ENCODE measurements at regions not wholly inside any gene's neighbourhood (a gene's known extent, or its start where the extent isn't known, plus 50 kb on each side); places are given as distances from the start of the nearest gene placed in this dataset.

GRCh38 chr4:103397541-103397940 is 199.4 kb upstream of the CENPE start:
- no peak for TF ChIP-seq RAD21 (IDR thresholded peaks at IDR 0.05; ENCODE audit: low read depth)
- no peak for TF ChIP-seq EGR1 (IDR thresholded peaks at IDR 0.05)
- no peak for TF ChIP-seq NFIC (IDR thresholded peaks at IDR 0.05)
- TF ChIP-seq CREB1 (IDR thresholded peaks at IDR 0.05; ENCODE audit: low read depth), result no peak
- no peak for TF ChIP-seq USF1 (IDR thresholded peaks at IDR 0.05)

GRCh38 chr4:103375278-103375677 is 177.1 kb upstream of the CENPE start:
- no peak for TF ChIP-seq EGR1 (IDR thresholded peaks at IDR 0.05)
- TF ChIP-seq YY1 (IDR thresholded peaks at IDR 0.05; ENCODE audit: low read depth), result no peak
- TF ChIP-seq EP300 (IDR thresholded peaks at IDR 0.05; ENCODE audit: borderline replicate concordance), result no peak
- no peak for TF ChIP-seq RAD21 (IDR thresholded peaks at IDR 0.05; ENCODE audit: low read depth)
- no peak for TF ChIP-seq FOXM1 (IDR thresholded peaks at IDR 0.05; ENCODE audit: borderline replicate concordance, low read depth)
- no peak for TF ChIP-seq TEAD4 (IDR thresholded peaks at IDR 0.05)
- TF ChIP-seq NFIC (IDR thresholded peaks at IDR 0.05), result no peak
- no peak for TF ChIP-seq USF1 (IDR thresholded peaks at IDR 0.05)
- no peak for TF ChIP-seq TCF12 (IDR thresholded peaks at IDR 0.05; ENCODE audit: low read depth)
- no peak for TF ChIP-seq ZBTB7A (IDR thresholded peaks at IDR 0.05; ENCODE audit: low read depth)

- no peak for TF ChIP-seq YY1 (IDR thresholded peaks at IDR 0.05; ENCODE audit: low read depth)
- no peak for TF ChIP-seq RAD21 (IDR thresholded peaks at IDR 0.05; ENCODE audit: low read depth)
- TF ChIP-seq MAX (IDR thresholded peaks at IDR 0.05), result no peak
- TF ChIP-seq ZBTB7A (IDR thresholded peaks at IDR 0.05; ENCODE audit: low read depth), result no peak
- no peak for TF ChIP-seq REST (IDR thresholded peaks at IDR 0.05; ENCODE audit: low read depth)
- TF ChIP-seq FOXM1 (IDR thresholded peaks at IDR 0.05; ENCODE audit: borderline replicate concordance, low read depth), result no peak
- no peak for TF ChIP-seq NFIC (IDR thresholded peaks at IDR 0.05)
- no peak for TF ChIP-seq TCF12 (IDR thresholded peaks at IDR 0.05; ENCODE audit: low read depth)
- no peak for TF ChIP-seq CREB1 (IDR thresholded peaks at IDR 0.05; ENCODE audit: low read depth)
- TF ChIP-seq USF1 (IDR thresholded peaks at IDR 0.05), result no peak
These were observed 176.6 kb upstream of the CENPE start for GRCh38 chr4:103374758-103375157.

- TF ChIP-seq CREB1 (IDR thresholded peaks at IDR 0.05; ENCODE audit: low read depth) (no peak), ZBTB7A (IDR thresholded peaks at IDR 0.05; ENCODE audit: low read depth) (no peak), USF1 (IDR thresholded peaks at IDR 0.05) (no peak), FOXM1 (IDR thresholded peaks at IDR 0.05; ENCODE audit: borderline replicate concordance, low read depth) (no peak), EGR1 (IDR thresholded peaks at IDR 0.05) (no peak), YY1 (IDR thresholded peaks at IDR 0.05; ENCODE audit: low read depth) (no peak), RAD21 (IDR thresholded peaks at IDR 0.05; ENCODE audit: low read depth) (no peak), MAX (IDR thresholded peaks at IDR 0.05) (no peak), REST (IDR thresholded peaks at IDR 0.05; ENCODE audit: low read depth) (no peak), EP300 (IDR thresholded peaks at IDR 0.05; ENCODE audit: borderline replicate concordance) (no peak), TAF1 (IDR thresholded peaks at IDR 0.05; ENCODE audit: low read depth) (no peak), CEBPB (IDR thresholded peaks at IDR 0.05) (no peak), TCF12 (IDR thresholded peaks at IDR 0.05; ENCODE audit: low read depth) (no peak), TEAD4 (IDR thresholded peaks at IDR 0.05) (no peak), NFIC (IDR thresholded peaks at IDR 0.05) (no peak)
These were observed 176.2 kb upstream of the CENPE start for GRCh38 chr4:103374306-103374705.

- no peak for TF ChIP-seq USF1 (IDR thresholded peaks at IDR 0.05)
- no peak for TF ChIP-seq NFIC (IDR thresholded peaks at IDR 0.05)
- TF ChIP-seq REST (IDR thresholded peaks at IDR 0.05; ENCODE audit: low read depth), result no peak
- TF ChIP-seq ZBTB7A (IDR thresholded peaks at IDR 0.05; ENCODE audit: low read depth), result no peak
- TF ChIP-seq EP300 (IDR thresholded peaks at IDR 0.05; ENCODE audit: borderline replicate concordance), result no peak
- no peak for TF ChIP-seq MAX (IDR thresholded peaks at IDR 0.05)
- TF ChIP-seq YY1 (IDR thresholded peaks at IDR 0.05; ENCODE audit: low read depth), result no peak
- no peak for TF ChIP-seq CEBPB (IDR thresholded peaks at IDR 0.05)
- TF ChIP-seq TAF1 (IDR thresholded peaks at IDR 0.05; ENCODE audit: low read depth), result no peak
- TF ChIP-seq TEAD4 (IDR thresholded peaks at IDR 0.05), result no peak
- TF ChIP-seq RAD21 (IDR thresholded peaks at IDR 0.05; ENCODE audit: low read depth), result no peak
- TF ChIP-seq FOXM1 (IDR thresholded peaks at IDR 0.05; ENCODE audit: borderline replicate concordance, low read depth), result no peak
- TF ChIP-seq CREB1 (IDR thresholded peaks at IDR 0.05; ENCODE audit: low read depth), result no peak
- no peak for TF ChIP-seq EGR1 (IDR thresholded peaks at IDR 0.05)
- TF ChIP-seq TCF12 (IDR thresholded peaks at IDR 0.05; ENCODE audit: low read depth), result no peak
These were observed 173.9 kb upstream of the CENPE start for GRCh38 chr4:103372002-103372558.

All from Ishikawa (cell line).